Stimulated activated CD4-positive, alpha-beta T cell treated with anti-CD3 and anti-CD28 coated beads, Interleukin-4, amount 100 ng/mL, for 24 hours (primary cell): ENCODE measurements at regions not wholly inside any gene's neighbourhood (a gene's known extent, or its start where the extent isn't known, plus 50 kb on each side); places are given as distances from the start of the nearest gene placed in this dataset.
"Not testable (repeated sequence)": the region's sequence is repeated elsewhere in the genome, so short reads cannot be mapped to it uniquely, and the experiment has no call there.

ENCODE experiments used
- DNase-seq: peaks from one replicate; pipeline ENCODE4 v3.0.0-alpha.2; 2020

DNA sequence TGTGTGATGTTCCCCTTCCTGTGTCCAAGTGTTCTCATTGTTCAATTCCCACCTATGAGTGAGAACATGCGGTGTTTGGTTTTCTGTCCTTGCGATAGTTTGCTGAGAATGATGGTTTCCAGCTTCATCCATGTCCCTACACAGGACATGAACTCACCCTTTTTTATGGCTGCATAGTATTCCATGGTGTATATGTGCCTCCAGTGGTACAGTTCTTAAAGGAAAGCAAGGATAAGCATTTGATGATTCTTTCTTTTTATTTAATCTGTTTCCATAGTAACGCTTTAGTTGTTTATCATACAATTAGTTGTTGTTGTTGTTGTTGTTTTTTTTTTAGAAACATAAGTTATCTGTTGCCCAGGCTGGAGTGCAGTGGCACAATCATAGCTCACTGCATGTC is 133.1 kb downstream of the TSEN15 start:
- not testable (repeated sequence) for DNase-seq

- no peak for DNase-seq
Measured at GRCh38 chr1:184185347-184185746, 133.8 kb downstream of the TSEN15 start.

GRCh38 chr1:184186167-184186566 is 134.6 kb downstream of the TSEN15 start:
- DNase-seq = no peak

DNA sequence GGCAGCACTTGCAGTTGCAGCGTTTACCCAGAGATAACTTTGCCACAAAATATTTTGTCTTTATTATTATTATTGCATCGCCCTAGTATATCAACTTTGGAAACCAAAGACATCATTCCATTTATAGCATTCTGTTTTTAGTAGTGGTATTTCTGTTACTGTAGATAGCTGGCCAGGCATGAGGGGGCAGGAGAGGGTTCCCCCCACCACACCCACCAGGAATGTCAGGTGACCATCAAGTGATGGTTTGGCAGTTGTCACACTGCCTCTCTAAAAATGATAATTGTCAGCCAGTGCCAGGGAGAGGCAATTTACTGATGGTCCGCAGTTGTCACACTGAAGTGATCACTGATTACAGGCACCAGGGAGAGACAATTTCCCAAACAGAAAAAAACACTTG is 135.6 kb downstream of the TSEN15 start:
- no peak for DNase-seq

DNA sequence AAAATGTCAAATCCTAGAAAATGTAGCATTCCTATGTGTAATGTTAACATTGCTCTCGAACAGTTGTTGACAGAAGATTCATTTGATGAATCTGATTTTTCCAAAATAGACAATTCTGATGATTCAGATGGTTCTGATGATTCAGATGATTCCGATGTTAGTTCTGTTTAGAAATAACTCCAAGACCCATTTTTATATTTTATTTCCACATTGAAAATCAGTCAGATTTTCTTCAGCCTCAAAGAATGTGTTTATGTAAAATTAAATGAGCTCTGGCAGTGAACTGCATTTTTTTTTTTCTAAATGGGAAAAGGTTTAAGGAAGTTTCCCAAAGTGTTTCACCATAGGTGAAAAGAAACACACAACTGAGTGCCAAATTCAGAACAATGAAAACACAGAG is 136.5 kb downstream of the TSEN15 start:
- DNase-seq = no peak

- no peak for DNase-seq
Measured at GRCh38 chr1:184189361-184189760, 137.8 kb downstream of the TSEN15 start.

- no peak for DNase-seq
Measured at GRCh38 chr1:184190616-184191015, 139.1 kb downstream of the TSEN15 start.

- DNase-seq = no peak
Measured at GRCh38 chr1:184191181-184191621, 139.7 kb downstream of the TSEN15 start.

- no peak for DNase-seq
Measured at GRCh38 chr1:184192796-184193195, 141.3 kb downstream of the TSEN15 start.

- DNase-seq = no peak
Measured at GRCh38 chr1:184193451-184193850, 141.9 kb downstream of the TSEN15 start.

- no peak for DNase-seq
Measured at GRCh38 chr1:184194236-184194635, 142.7 kb downstream of the TSEN15 start.

- not testable (repeated sequence) for DNase-seq
Measured at GRCh38 chr1:184195722-184196121, 144.2 kb downstream of the TSEN15 start.

- no peak for DNase-seq
Measured at GRCh38 chr1:184197831-184198230, 146.3 kb downstream of the TSEN15 start.

GRCh38 chr1:184199036-184199435 is 147.5 kb downstream of the TSEN15 start:
- no peak for DNase-seq

DNA sequence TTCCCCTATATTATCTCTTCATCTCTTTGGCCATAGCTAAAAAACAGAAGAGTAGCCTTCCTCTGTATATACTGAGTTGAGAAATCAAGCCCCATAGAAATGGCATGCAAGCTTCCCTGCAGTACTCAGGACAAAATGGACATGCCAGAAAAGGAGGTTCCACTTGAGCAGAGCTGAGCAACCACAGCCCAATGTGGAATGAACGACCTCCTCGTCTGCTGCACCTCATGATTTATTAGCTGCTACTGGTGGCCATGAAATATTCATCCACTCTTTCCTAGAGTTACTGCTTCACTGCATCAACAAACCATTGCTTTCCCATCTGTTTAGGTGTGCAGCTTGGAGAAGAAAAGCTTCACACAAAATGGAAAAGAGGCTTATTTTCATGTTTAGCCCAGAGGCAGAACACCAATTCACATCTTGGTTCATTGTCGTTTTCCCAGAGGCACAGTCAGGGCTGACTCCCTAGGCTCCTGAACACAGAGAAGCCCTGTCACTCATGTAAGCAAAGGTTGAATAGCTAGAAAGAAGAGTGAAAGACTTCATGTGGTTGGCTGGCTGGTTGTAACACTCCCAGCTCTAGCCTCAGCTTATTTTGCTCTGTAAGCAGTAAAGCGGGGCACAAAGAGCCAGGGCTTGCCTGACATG is 148.0 kb downstream of the TSEN15 start:
- no peak for DNase-seq

GRCh38 chr1:184208622-184209021 is 157.1 kb downstream of the TSEN15 start:
- DNase-seq = no peak

- no peak for DNase-seq
Measured at GRCh38 chr1:184210031-184210430, 158.5 kb downstream of the TSEN15 start.

GRCh38 chr1:184210862-184211261 is 159.3 kb downstream of the TSEN15 start:
- no peak for DNase-seq

GRCh38 chr1:184212649-184213314 is 161.3 kb downstream of the TSEN15 start:
- no peak for DNase-seq

- no peak for DNase-seq
Measured at GRCh38 chr1:184214128-184214527, 162.6 kb downstream of the TSEN15 start.

DNA sequence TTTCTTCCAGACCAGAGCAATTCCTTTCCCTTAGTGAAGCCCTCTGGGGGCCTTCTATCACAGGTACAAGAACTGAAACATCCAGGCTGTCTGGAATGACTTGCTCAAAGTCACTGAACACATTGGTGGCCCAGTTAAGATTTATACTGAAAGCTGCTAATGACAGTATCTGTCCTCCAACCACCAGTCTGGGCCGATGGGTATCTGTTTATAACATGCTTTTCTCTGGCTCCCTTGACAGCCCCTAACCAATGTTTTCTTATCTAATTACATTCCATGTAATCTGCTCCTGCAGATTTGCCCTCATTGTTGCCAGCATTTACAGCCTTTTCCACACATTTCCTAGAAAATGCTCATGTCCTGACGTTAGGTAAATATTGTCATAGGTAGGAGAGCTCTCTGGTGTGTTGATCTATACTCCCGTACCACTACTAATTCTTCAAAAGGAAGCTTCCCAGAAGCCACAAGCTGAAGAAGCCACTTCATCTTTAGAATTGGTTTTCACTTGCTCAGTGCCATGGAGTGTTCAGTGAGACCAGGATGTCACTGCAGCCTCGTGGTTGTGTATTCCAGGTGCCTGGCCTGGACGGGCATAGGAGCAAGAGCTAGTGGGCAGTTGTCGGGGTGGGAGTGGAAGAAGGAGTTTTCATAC is 163.9 kb downstream of the TSEN15 start:
- DNase-seq = no peak

DNA sequence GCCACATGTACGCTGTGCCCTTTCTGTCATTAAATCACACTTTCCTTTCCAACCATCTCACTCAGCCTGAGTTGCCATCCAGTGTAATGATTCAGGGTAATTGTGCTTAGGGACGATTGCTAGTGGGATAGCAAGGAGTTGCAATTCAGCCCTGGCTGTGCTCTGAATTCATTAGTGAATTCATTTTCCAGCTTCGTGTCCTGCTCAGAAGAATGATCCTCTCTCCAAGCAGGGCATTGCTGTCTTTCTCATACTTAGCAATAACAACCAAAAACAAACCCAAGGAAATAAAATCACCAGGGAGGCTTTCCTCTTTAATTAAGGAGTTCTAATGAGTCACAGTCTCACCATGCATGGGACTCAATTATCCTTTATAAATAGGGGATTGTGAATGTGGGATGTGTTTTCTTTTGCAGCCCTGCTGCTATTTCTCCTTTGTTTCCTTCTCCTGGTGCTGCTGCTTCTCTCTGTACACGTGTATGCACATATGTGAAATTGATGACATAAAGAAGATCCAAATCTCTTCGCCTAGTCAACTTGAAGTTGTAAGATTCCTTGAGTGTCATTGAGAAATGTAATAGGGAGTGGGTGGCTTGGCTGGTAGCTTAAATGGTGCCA is 167.0 kb downstream of the TSEN15 start:
- no peak for DNase-seq

DNA sequence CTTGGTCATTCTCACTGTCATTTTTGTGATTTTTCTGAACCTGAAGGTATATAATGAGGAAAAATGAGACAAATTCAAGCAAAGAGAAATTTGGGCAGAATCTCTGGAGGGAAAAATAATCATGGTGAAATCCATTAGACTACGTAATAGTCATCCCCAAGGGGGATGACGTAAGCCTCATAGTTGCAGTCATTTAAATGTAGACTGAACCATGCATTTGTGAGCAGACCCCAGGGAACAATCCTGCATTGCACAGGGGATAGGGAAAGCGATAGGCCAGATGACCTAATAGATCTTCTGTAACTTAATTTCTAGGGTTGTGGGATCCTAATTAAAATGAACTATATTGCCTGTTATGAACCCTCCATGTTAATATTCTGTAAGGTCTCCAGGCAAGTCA is 167.4 kb upstream of the C1orf21 start:
- no peak for DNase-seq

- DNase-seq = no peak
Measured at GRCh38 chr1:184219883-184220282, 166.9 kb upstream of the C1orf21 start.
